ENCODE measurements at regions not wholly inside any gene's neighbourhood (a gene's known extent, or its start where the extent isn't known, plus 50 kb on each side); places are given as distances from the start of the nearest gene placed in this dataset.

- TF ChIP-seq ZNF217 (CRISPR knock-in tag; IDR thresholded peaks at IDR 0.05) (no peak), HDAC1 (IDR thresholded peaks at IDR 0.05) (no peak), POLR2AphosphoS2 (IDR thresholded peaks at IDR 0.05; ENCODE audit: low read length) (no peak), SMARCC2 (IDR thresholded peaks at IDR 0.05; ENCODE audit: low read depth) (no peak)
These were observed 143.9 kb upstream of the IPO5 start (continued) for GRCh38 chr13:97809576-97809975.

GRCh38 chr13:97810152-97810551 is 143.3 kb upstream of the IPO5 start:
- no peaks in the 10 kb centered on the region for H3K36me3 ChIP-seq (ENCODE audit: control insufficient read depth, insufficient read depth, low read length)
- ATAC-seq (no peak), DNase-seq (ENCODE audit: extremely low read depth in 1 of 4, low spot score in 3 of 4) (no peak), FAIRE-seq (no peak)
- H3K79me2 ChIP-seq (ENCODE audit: control insufficient read depth, insufficient read depth, low read length): no peaks in the 10 kb centered on the region
- H3K9ac ChIP-seq (ENCODE audit: insufficient read depth in 1 of 2, low read depth in 2 of 2, low read length in 2 of 2): no peak overlapping the region
- H3K4me2 ChIP-seq (ENCODE audit: insufficient read depth, low read length): no peak overlapping the region
- no TSS peak for BruUV-seq (replicated peaks)
- in situ Hi-C loops (cut with MboI): no loop called here
- intact Hi-C loops (cut with micrococcal nuclease): no loop called here
- ChIA-PET CTCF (ENCODE audit: low intra/inter-chr PET ratio) (no interaction called here), POLR2A (no interaction called here)
- no peaks in the 10 kb centered on the region for H3K9me3 ChIP-seq (replicated peaks; ENCODE audit: control insufficient read depth, insufficient read depth, low read depth, low read length)
- H3K27ac ChIP-seq (ENCODE audit: extremely low read depth, low read depth, low read length): no peak overlapping the region
- WGBS (ENCODE audit: insufficient coverage, low coverage, missing lambda C conversion rate): 0% methylated on average over 3 of the region's 3 CpGs
- H4K20me1 ChIP-seq (replicated peaks; ENCODE audit: control insufficient read depth, insufficient read depth, low read length): no peaks in the 10 kb centered on the region
- no peak overlapping the region for H2AFZ ChIP-seq (ENCODE audit: low read depth, low read length)
- H3K4me1 ChIP-seq (replicated peaks in 1 of 2; ENCODE audit: control insufficient read depth in 2 of 2, insufficient read depth in 2 of 2, low read length in 2 of 2): no peaks in the 10 kb centered on the region
- no peak overlapping the region for H3K4me3 ChIP-seq
- TF ChIP-seq SREBF2 (CRISPR knock-in tag; IDR thresholded peaks at IDR 0.05) (no peak), RAD21 (CRISPR knock-in tag; conservative IDR thresholded peaks at IDR 0.05 in 1 of 2, IDR thresholded peaks at IDR 0.05 in 1 of 2) (peak in 1 of 2 experiments; percentile 36; a peak in 1 of 4 replicates)
- H3K27me3 ChIP-seq (ENCODE audit: control insufficient read depth in 2 of 2, insufficient read depth in 2 of 2, low read length in 2 of 2): no peaks in the 10 kb centered on the region
- no peaks in the 10 kb centered on the region for H3K9me1 ChIP-seq (ENCODE audit: control insufficient read depth, insufficient read depth, low read length)

Measured in K562 (cell line).